Caco-2 (cell line): ENCODE measurements at regions not wholly inside any gene's neighbourhood (a gene's known extent, or its start where the extent isn't known, plus 50 kb on each side); places are given as distances from the start of the nearest gene placed in this dataset.

Source experiments
- BruUV-seq: library from RNA; stranded (reverse); fragments of 400-500 nt; replicated peaks from 2 replicates; lab custom pipeline; 2021; lab: Mats Ljungman, UMichigan
- CTCF ChIA-PET: fragments of 300-600 bp; sonication (Branson Sonifier 250); formaldehyde crosslinking; loops from one replicate; lab custom pipeline; 2022; ENCODE audit warnings: antibody characterized with exemption; lab: Charles Lee
- POLR2A ChIA-PET: fragments of 300-600 bp; sonication (Branson Sonifier 250); formaldehyde crosslinking; loops from one replicate; lab custom pipeline; 2022; ENCODE audit warnings: antibody characterized with exemption; lab: Charles Lee
- DNase-seq, 2 experiments: peaks; one replicate each; pipeline versions ENCODE4 v3.0.0 to v3.0.0-alpha.2; 2020 to 2022
- H3K27me3 ChIP-seq: replicated peaks from 2 replicates; pipeline ENCODE4 v1.6.0; 2011; ENCODE audit warnings: low read length; ENCODE audit not compliant: control insufficient read depth, insufficient read depth
- H3K36me3 ChIP-seq: 2 replicates; pipeline ENCODE4 v1.5.1; 2011; ENCODE audit warnings: low read length; ENCODE audit not compliant: control insufficient read depth, insufficient read depth
- H3K4me1 ChIP-seq: fragments of 250-450 bp; sonication (Bioruptor Pico); 2 replicates; pipeline ENCODE4 v1.5.1; 2020; ENCODE audit warnings: mild to moderate bottlenecking
- H3K4me3 ChIP-seq: 2 replicates; pipeline ENCODE4 v1.5.1; 2011; ENCODE audit warnings: low read depth, mild to moderate bottlenecking, control low read depth, low read length
- H3K9me3 ChIP-seq: fragments of 250-450 bp; sonication (Bioruptor Pico); 2 replicates; pipeline ENCODE4 v1.5.1; 2020; ENCODE audit warnings: mild to moderate bottlenecking, moderate library complexity
- H3K27ac Mint-ChIP-seq: one replicate; pipeline ENCODE4 v1.8.0; 2022; ENCODE audit warnings: mixed read lengths; ENCODE audit not compliant: unreplicated experiment
- H3K27me3 Mint-ChIP-seq: one replicate; pipeline ENCODE4 v1.8.0; 2022; ENCODE audit warnings: mixed read lengths; ENCODE audit not compliant: insufficient read depth, unreplicated experiment
- H3K36me3 Mint-ChIP-seq: one replicate; pipeline ENCODE4 v1.8.0; 2022; ENCODE audit warnings: mild to moderate bottlenecking, mixed read lengths; ENCODE audit not compliant: insufficient read depth, unreplicated experiment
- H3K4me1 Mint-ChIP-seq: one replicate; pipeline ENCODE4 v1.8.0; 2022; ENCODE audit warnings: low read depth, mixed read lengths; ENCODE audit not compliant: unreplicated experiment
- H3K4me3 Mint-ChIP-seq: one replicate; pipeline ENCODE4 v1.8.0; 2022; ENCODE audit warnings: mild to moderate bottlenecking, moderate library complexity, mixed read lengths; ENCODE audit not compliant: unreplicated experiment
- H3K9me3 Mint-ChIP-seq: one replicate; pipeline ENCODE4 v1.8.0; 2022; ENCODE audit warnings: mixed read lengths; ENCODE audit not compliant: unreplicated experiment
- intact Hi-C: fragments of 100-400 bp; cut with micrococcal nuclease; formaldehyde crosslinking; loops from one replicate; pipeline ENCODE4 v1.10.0; 2022; ENCODE audit not compliant: unreplicated experiment
- TF ChIP-seq, protein P1 (sequence below), 2 experiments: fragments of 200-600 bp in 1 of 2; IDR thresholded peaks; 1 replicate in 1 of 2; 2 replicates in 1 of 2; pipeline versions ENCODE4 v1.5.1 to v1.8.0; 2011 to 2022; ENCODE audit warnings: antibody characterized with exemption in 1 of 2, control low read depth in 1 of 2, inconsistent platforms in 1 of 2, low read depth in 1 of 2, low read length in 1 of 2, mild to moderate bottlenecking in 1 of 2, moderate library complexity in 1 of 2; ENCODE audit not compliant: insufficient read depth in 1 of 2, severe bottlenecking in 1 of 2, unreplicated experiment in 1 of 2

DNA sequence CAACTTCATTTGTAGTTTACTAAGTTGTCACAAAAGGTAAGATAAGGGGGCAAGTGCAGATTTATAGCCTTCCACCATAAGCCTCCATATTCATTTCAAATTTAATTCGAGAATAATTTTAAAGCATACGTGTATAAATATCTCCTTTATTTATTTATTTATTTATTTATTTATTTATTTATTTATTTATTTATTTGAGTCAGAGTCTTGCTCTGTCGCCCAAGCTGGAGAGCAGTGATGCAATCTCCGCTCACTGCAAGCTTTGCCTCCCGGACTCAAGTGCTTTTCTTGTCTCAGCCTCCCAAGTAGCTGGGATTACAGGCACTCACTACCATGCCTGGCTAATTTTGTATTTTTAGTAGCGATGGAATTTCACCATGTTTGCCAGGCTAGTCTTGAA lies 523.4 kb downstream of the FAT4 start:
- Mint-ChIP-seq H3K36me3 (no peaks in the 10 kb centered on the region), H3K27me3 (no peaks in the 10 kb centered on the region), H3K4me3 (no peak overlapping the region), H3K27ac (no peak overlapping the region), H3K9me3 (no peaks in the 10 kb centered on the region), H3K4me1 (no peaks in the 10 kb centered on the region)
- no peak for DNase-seq
- Histone ChIP-seq H3K4me3 (no peak overlapping the region), H3K36me3 (no peaks in the 10 kb centered on the region), H3K27me3 (no peaks in the 10 kb centered on the region), H3K4me1 (0 out of 2 replicates have a peak, but pooled peaks cover 4% of the 10 kb centered on the region), H3K9me3 (no peaks in the 10 kb centered on the region)
- TF ChIP-seq, protein P1, sequence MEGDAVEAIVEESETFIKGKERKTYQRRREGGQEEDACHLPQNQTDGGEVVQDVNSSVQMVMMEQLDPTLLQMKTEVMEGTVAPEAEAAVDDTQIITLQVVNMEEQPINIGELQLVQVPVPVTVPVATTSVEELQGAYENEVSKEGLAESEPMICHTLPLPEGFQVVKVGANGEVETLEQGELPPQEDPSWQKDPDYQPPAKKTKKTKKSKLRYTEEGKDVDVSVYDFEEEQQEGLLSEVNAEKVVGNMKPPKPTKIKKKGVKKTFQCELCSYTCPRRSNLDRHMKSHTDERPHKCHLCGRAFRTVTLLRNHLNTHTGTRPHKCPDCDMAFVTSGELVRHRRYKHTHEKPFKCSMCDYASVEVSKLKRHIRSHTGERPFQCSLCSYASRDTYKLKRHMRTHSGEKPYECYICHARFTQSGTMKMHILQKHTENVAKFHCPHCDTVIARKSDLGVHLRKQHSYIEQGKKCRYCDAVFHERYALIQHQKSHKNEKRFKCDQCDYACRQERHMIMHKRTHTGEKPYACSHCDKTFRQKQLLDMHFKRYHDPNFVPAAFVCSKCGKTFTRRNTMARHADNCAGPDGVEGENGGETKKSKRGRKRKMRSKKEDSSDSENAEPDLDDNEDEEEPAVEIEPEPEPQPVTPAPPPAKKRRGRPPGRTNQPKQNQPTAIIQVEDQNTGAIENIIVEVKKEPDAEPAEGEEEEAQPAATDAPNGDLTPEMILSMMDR (IDR thresholded peaks at IDR 0.05; ENCODE audit: insufficient read depth in 1 of 2, low read depth in 1 of 2, low read length in 1 of 2, severe bottlenecking in 1 of 2, unreplicated experiment in 1 of 2): no peak
- POLR2A ChIA-PET: no interaction called here
- intact Hi-C loops: no loop called here
- no TSS peak for BruUV-seq
- CTCF ChIA-PET: no interaction called here

DNA sequence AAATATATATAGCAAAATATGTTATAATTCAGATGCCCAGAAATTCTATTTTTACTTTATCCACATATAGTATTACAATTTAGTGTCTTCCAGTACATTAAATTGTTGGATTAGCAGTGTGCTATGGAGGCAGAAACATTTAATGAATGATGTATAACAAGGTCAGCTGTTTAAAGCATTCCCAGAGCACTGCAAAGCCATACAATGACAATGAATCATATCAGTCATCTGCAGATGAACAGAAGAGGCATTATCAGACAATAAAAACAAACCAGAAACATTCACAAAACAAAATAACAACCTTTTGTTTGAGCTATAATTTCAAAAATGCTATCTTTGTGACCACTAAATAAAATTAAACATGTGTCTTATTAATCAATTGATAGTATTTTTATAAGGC lies 524.2 kb downstream of the FAT4 start:
- ChIA-PET POLR2A (no interaction called here), CTCF (no interaction called here)
- Mint-ChIP-seq H3K36me3 (no peaks in the 10 kb centered on the region), H3K9me3 (no peaks in the 10 kb centered on the region), H3K4me3 (no peak overlapping the region), H3K27ac (no peak overlapping the region), H3K27me3 (no peaks in the 10 kb centered on the region), H3K4me1 (no peaks in the 10 kb centered on the region)
- H3K9me3 ChIP-seq: no peaks in the 10 kb centered on the region
- no peak for DNase-seq
- intact Hi-C loops: no loop called here
- no peak overlapping the region for H3K4me3 ChIP-seq
- no peaks in the 10 kb centered on the region for H3K27me3 ChIP-seq
- no TSS peak for BruUV-seq
- 0 out of 2 replicates have a peak, but pooled peaks cover 4% of the 10 kb centered on the region for H3K4me1 ChIP-seq
- TF ChIP-seq, protein P1 (IDR thresholded peaks at IDR 0.05; ENCODE audit: insufficient read depth in 1 of 2, low read depth in 1 of 2, low read length in 1 of 2, severe bottlenecking in 1 of 2, unreplicated experiment in 1 of 2): no peak
- no peaks in the 10 kb centered on the region for H3K36me3 ChIP-seq

DNA sequence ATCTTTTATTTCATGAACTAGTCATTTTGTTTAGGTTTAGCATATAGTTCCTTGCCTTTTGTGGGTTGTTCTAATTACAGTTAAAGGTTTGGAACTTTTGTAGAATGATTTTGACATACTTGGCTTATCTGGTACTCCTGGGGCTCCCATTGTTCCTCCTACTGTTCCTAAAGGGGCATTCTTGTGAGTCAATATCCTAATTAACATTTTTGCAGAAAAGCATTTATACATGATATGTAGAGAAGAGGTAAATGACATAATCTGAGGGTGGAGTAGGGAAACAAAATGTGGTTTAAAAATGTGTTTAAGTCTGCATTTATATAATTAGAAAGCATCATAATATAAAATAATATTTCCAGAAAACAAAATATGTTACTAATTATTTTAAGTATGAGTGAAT lies 529.2 kb downstream of the FAT4 start:
- Histone ChIP-seq H3K4me3 (no peak overlapping the region), H3K4me1 (0 out of 2 replicates have a peak, but pooled peaks cover 4% of the 10 kb centered on the region), H3K36me3 (no peaks in the 10 kb centered on the region), H3K9me3 (no peaks in the 10 kb centered on the region), H3K27me3 (no peaks in the 10 kb centered on the region)
- H3K4me3 Mint-ChIP-seq: no peak overlapping the region
- POLR2A ChIA-PET: no interaction called here
- intact Hi-C loops: no loop called here
- TF ChIP-seq, protein P1 (IDR thresholded peaks at IDR 0.05; ENCODE audit: insufficient read depth in 1 of 2, low read depth in 1 of 2, low read length in 1 of 2, severe bottlenecking in 1 of 2, unreplicated experiment in 1 of 2): no peak
- no TSS peak for BruUV-seq
- no peak for DNase-seq
- H3K27ac Mint-ChIP-seq: no peak overlapping the region
- no peaks in the 10 kb centered on the region for H3K4me1 Mint-ChIP-seq
- H3K27me3 Mint-ChIP-seq: no peaks in the 10 kb centered on the region
- no peaks in the 10 kb centered on the region for H3K36me3 Mint-ChIP-seq
- CTCF ChIA-PET: no interaction called here
- H3K9me3 Mint-ChIP-seq: no peaks in the 10 kb centered on the region
